Endodermal cell (in vitro differentiated cells): ENCODE measurements at regions not wholly inside any gene's neighbourhood (a gene's known extent, or its start where the extent isn't known, plus 50 kb on each side); places are given as distances from the start of the nearest gene placed in this dataset. TPM values are rescaled to one million over a fixed set of nuclear protein-coding genes. Genes with fewer than 3 reads are reported as not detected.

Experiments
- DNase-seq: peaks from one replicate; pipeline ENCODE4 v3.0.0-alpha.2; 2017
- H3K27ac ChIP-seq: 2 replicates; pipeline ENCODE4 v1.5.1; 2013; ENCODE audit warnings: mild to moderate bottlenecking, low read depth, low read length, moderate library complexity
- H3K27me3 ChIP-seq: 2 replicates; pipeline ENCODE4 v1.6.1; 2013; ENCODE audit warnings: mild to moderate bottlenecking, low read length, moderate library complexity; ENCODE audit not compliant: insufficient read depth, control insufficient read depth, poor library complexity, severe bottlenecking
- H3K36me3 ChIP-seq: 2 replicates; pipeline ENCODE4 v1.7.0; 2013; ENCODE audit warnings: mild to moderate bottlenecking, low read length, moderate library complexity; ENCODE audit not compliant: control insufficient read depth, insufficient read depth
- H3K4me1 ChIP-seq: one replicate; pipeline ENCODE4 v1.7.0; 2013; ENCODE audit warnings: low read length; ENCODE audit not compliant: control insufficient read depth, insufficient read depth
- H3K4me3 ChIP-seq: 2 replicates; pipeline ENCODE4 v1.5.1; 2013; ENCODE audit warnings: mild to moderate bottlenecking, low read length, moderate library complexity
- H3K9ac ChIP-seq: 2 replicates; pipeline ENCODE4 v1.6.1; 2013; ENCODE audit warnings: mild to moderate bottlenecking, low read length, moderate library complexity; ENCODE audit not compliant: poor library complexity, severe bottlenecking; ENCODE audit errors: extremely low read depth
- H3K9me3 ChIP-seq: 2 replicates; pipeline ENCODE4 v1.6.1; 2013; ENCODE audit warnings: mild to moderate bottlenecking, low read length, moderate library complexity; ENCODE audit not compliant: control insufficient read depth
- H3K27ac Mint-ChIP-seq: 2 replicates; pipeline ENCODE4 v1.8.0; 2020; ENCODE audit warnings: mixed read lengths
- H3K27me3 Mint-ChIP-seq: 2 replicates; pipeline ENCODE4 v1.8.0; 2021; ENCODE audit warnings: mild to moderate bottlenecking, mixed read lengths; ENCODE audit not compliant: insufficient read depth
- H3K36me3 Mint-ChIP-seq: 2 replicates; pipeline ENCODE4 v1.8.0; 2020; ENCODE audit warnings: low read depth, mixed read lengths
- H3K4me1 Mint-ChIP-seq: 2 replicates; pipeline ENCODE4 v1.8.0; 2020; ENCODE audit warnings: mixed read lengths
- H3K4me3 Mint-ChIP-seq: 2 replicates; pipeline ENCODE4 v1.8.0; 2020; ENCODE audit warnings: mild to moderate bottlenecking, moderate library complexity, mixed read lengths
- H3K9me3 Mint-ChIP-seq: 2 replicates; pipeline ENCODE4 v1.8.0; 2020; ENCODE audit warnings: mild to moderate bottlenecking, mixed read lengths
- CTCF ChIP-seq: fragments of 200-600 bp; sonication (generic); conservative IDR thresholded peaks from 2 replicates; pipeline ENCODE4 v1.5.0; 2021; ENCODE audit warnings: antibody characterized with exemption, mild to moderate bottlenecking
- WGBS, 2 experiments: methylation state at CpG; one replicate each; pipeline versions ENCODE4 v1.1.5 to v1.1.7; 2013; ENCODE audit warnings: missing lambda C conversion rate in 2 of 2, mixed read lengths in 1 of 2; ENCODE audit not compliant: insufficient coverage in 1 of 2, insufficient read length in 1 of 2; 5-methylcytosine and 5-hydroxymethylcytosine counted together
- microRNA-seq: library from miRNA; unstranded; fragments of <30 nt; microRNA quantifications from one replicate; pipeline ENCODE4 v1.2.0, GENCODE V29; 2020; ENCODE audit warnings: borderline microRNAs expressed

- Mint-ChIP-seq H3K9me3 (peaks cover 13% of the 10 kb centered on the region), H3K36me3 (no peaks in the 10 kb centered on the region)
- peak; percentile 82 for DNase-seq
These were observed 75.5 kb upstream of the IRS4 start for GRCh38 chrX:108811891-108812290.

GRCh38 chrX:108795240-108795639, 58.9 kb upstream of the IRS4 start:
- peaks cover 7% of the 10 kb centered on the region for H3K9me3 Mint-ChIP-seq
- H3K4me3 Mint-ChIP-seq = no peak overlapping the region
- H3K9me3 ChIP-seq = no peaks in the 10 kb centered on the region
- no peaks in the 10 kb centered on the region for H3K36me3 ChIP-seq
- no peaks in the 10 kb centered on the region for H3K4me1 ChIP-seq
- no peak overlapping the region for H3K9ac ChIP-seq
- H3K4me1 Mint-ChIP-seq = no peaks in the 10 kb centered on the region
- no peak overlapping the region for H3K4me3 ChIP-seq
- WGBS, 2 experiments = 94% methylated on average over 3 of the region's 3 CpGs; no CpG with 5 or more reads in 1 of the 2 experiments
- H3K27me3 ChIP-seq = no peaks in the 10 kb centered on the region
- H3K27me3 Mint-ChIP-seq = no peaks in the 10 kb centered on the region
- H3K27ac Mint-ChIP-seq = no peak overlapping the region
- peak; percentile 55 for TF ChIP-seq CTCF
- no peak overlapping the region for H3K27ac ChIP-seq
- peak; percentile 55 for DNase-seq
- H3K36me3 Mint-ChIP-seq = no peaks in the 10 kb centered on the region

More at GRCh38 chrX:108811891-108812290, 75.5 kb upstream of the IRS4 start:
- Histone ChIP-seq H3K4me1 (no peaks in the 10 kb centered on the region), H3K36me3 (no peaks in the 10 kb centered on the region), H3K9me3 (no peaks in the 10 kb centered on the region), H3K27me3 (no peaks in the 10 kb centered on the region), H3K27ac (no peak overlapping the region), H3K9ac (no peak overlapping the region), H3K4me3 (no peak overlapping the region)
- peak; percentile 88 for TF ChIP-seq CTCF
- peaks cover 9% of the 10 kb centered on the region for H3K4me1 Mint-ChIP-seq
- H3K27ac Mint-ChIP-seq = no peak overlapping the region
- no peak overlapping the region for H3K4me3 Mint-ChIP-seq
- H3K27me3 Mint-ChIP-seq = no peaks in the 10 kb centered on the region

Small RNA genes lying in the stretch of these regions (microRNA-seq; reads per million reads assigned to microRNA genes)
- gene MIR6087 = not detected
